Keratinocyte (primary cell): ENCODE measurements at regions not wholly inside any gene's neighbourhood (a gene's known extent, or its start where the extent isn't known, plus 50 kb on each side); places are given as distances from the start of the nearest gene placed in this dataset.

Experiments used
- CTCF ChIP-seq, 3 experiments: IDR thresholded peaks in 1 of 3; conservative IDR thresholded peaks in 1 of 3; optimal IDR thresholded peaks in 1 of 3; 2 replicates in 2 of 3; 3 replicates in 1 of 3; pipeline versions ENCODE3 to v1.5.1; 2011; ENCODE audit warnings: low read length in 3 of 3, mild to moderate bottlenecking in 3 of 3, moderate library complexity in 2 of 3, control low read depth in 1 of 3, inconsistent platforms in 1 of 3; ENCODE audit not compliant: insufficient read depth in 2 of 3; ENCODE audit errors: extremely low read depth in 1 of 3
- EZH2 ChIP-seq: IDR thresholded peaks from one replicate; pipeline ENCODE4 v1.6.1; 2012; ENCODE audit warnings: inconsistent platforms, mild to moderate bottlenecking, low read length, moderate library complexity

- TF ChIP-seq CTCF (optimal IDR thresholded peaks at IDR 0.05 in 1 of 3, IDR thresholded peaks at IDR 0.05 in 1 of 3, conservative IDR thresholded peaks at IDR 0.05 in 1 of 3; ENCODE audit: extremely low read depth in 1 of 3, insufficient read depth in 2 of 3, low read length in 3 of 3) (no peak), EZH2 (no peak)
These were observed 268.0 kb downstream of the MSRB3 start for GRCh38 chr12:65546528-65546927.
